Right lobe of liver (tissue), 6 donors: ENCODE measurements at regions not wholly inside any gene's neighbourhood (a gene's known extent, or its start where the extent isn't known, plus 50 kb on each side); places are given as distances from the start of the nearest gene placed in this dataset.

ENCODE experiments used
- ATAC-seq, 4 donors: fragments of 200-7000 bp; cut with Tn5 transposase; one replicate each; pipeline ENCODE4 v1.9.1; 2020; ENCODE audit warnings: mild to moderate bottlenecking in 4 of 4, moderate library complexity in 4 of 4
- DNase-seq, 3 donors: peaks; one replicate each; pipeline ENCODE4 v3.0.0-alpha.2; 2020
- H3K27ac ChIP-seq, 3 donors: fragments of 200-600 bp; one replicate each; pipeline ENCODE4 v1.8.0; 2022
- H3K27me3 ChIP-seq, 2 donors: fragments of 200-600 bp; one replicate each; pipeline ENCODE4 v1.8.0; 2022
- H3K36me3 ChIP-seq, 4 donors: fragments of 200-600 bp; sonication (generic) in 1 of 4; one replicate each; pipeline versions ENCODE4 v1.5.1 to v1.8.0; 2017 to 2022; ENCODE audit warnings: control low read depth in 1 of 4
- H3K4me1 ChIP-seq, 4 donors: fragments of 200-600 bp; sonication (generic) in 1 of 4; one replicate each; pipeline versions ENCODE4 v1.5.1 to v1.8.0; 2017 to 2022; ENCODE audit warnings: control low read depth in 1 of 4
- H3K4me3 ChIP-seq, 3 donors: fragments of 200-600 bp; one replicate each; pipeline ENCODE4 v1.8.0; 2022
- H3K9me3 ChIP-seq, 4 donors: fragments of 200-600 bp; sonication (generic) in 1 of 4; one replicate each; pipeline versions ENCODE4 v1.5.1 to v1.8.0; 2017 to 2022; ENCODE audit warnings: control low read depth in 1 of 4
- CTCF ChIP-seq, 4 donors: fragments of 200-600 bp in 3 of 4; fragments of 450-650 bp in 1 of 4; IDR thresholded peaks; one replicate each; pipeline versions ENCODE4 v1.5.1 to v1.8.0; 2016 to 2022; ENCODE audit warnings: antibody characterized with exemption in 4 of 4, mild to moderate bottlenecking in 2 of 4
- POLR2A ChIP-seq: fragments of 450-650 bp; IDR thresholded peaks from one replicate; pipeline ENCODE4 v1.6.1; 2017; ENCODE audit warnings: antibody characterized with exemption, mild to moderate bottlenecking
- WGBS: methylation state at CpG from one replicate; pipeline ENCODE4 v1.1.6; 2018; ENCODE audit warnings: low coverage, low lambda C conversion rate; ENCODE audit not compliant: insufficient coverage; ENCODE audit errors: missing lambda C conversion rate; 5-methylcytosine and 5-hydroxymethylcytosine counted together
- intact Hi-C, 2 donors: fragments of 100-400 bp; cut with DNase I; formaldehyde crosslinking; loops; one replicate each; pipeline versions ENCODE4 v1.11.2 to v1.14.1; 2022
- donor health status: DM: no; HTN: yes; CAD: no.
- donor health status: DM: no; HTN: no; CAD: no.
- donor health status: DM: no; HTN: no; CAD: no.
- donor health status: DM: no; HTN: yes; CAD: no.
- donor health status: DM: no; HTN: yes; CAD: no.

GRCh38 chr3:194286375-194287146, 64.6 kb downstream of the CPN2 start:
- Histone ChIP-seq H3K36me3 (no peaks in the 10 kb centered on the region), H3K27ac (no peak overlapping the region), H3K27me3 (no peaks in the 10 kb centered on the region), H3K4me3 (no peak overlapping the region), H3K9me3 (no peaks in the 10 kb centered on the region), H3K4me1 (no peaks in the 10 kb centered on the region)
- 84% methylated on average over 13 of the region's 22 CpGs for WGBS
- DNase-seq: no peak
- ATAC-seq: no peak
- TF ChIP-seq POLR2A (no peak), CTCF (IDR thresholded peaks at IDR 0.05) (no peak)
- intact Hi-C loops: no loop called here

GRCh38 chr3:194287374-194287773, 63.8 kb downstream of the CPN2 start:
- no peaks in the 10 kb centered on the region for H3K4me1 ChIP-seq
- no peak overlapping the region for H3K4me3 ChIP-seq
- no peak for DNase-seq
- H3K27ac ChIP-seq: no peak overlapping the region
- no peak for TF ChIP-seq POLR2A
- TF ChIP-seq CTCF (IDR thresholded peaks at IDR 0.05): no peak
- H3K27me3 ChIP-seq: no peaks in the 10 kb centered on the region
- WGBS: 78% methylated on average over 2 of the region's 3 CpGs
- intact Hi-C loops: no loop called here
- no peaks in the 10 kb centered on the region for H3K9me3 ChIP-seq
- no peaks in the 10 kb centered on the region for H3K36me3 ChIP-seq
- no peak for ATAC-seq

- Histone ChIP-seq H3K27ac (no peak overlapping the region), H3K4me1 (no peaks in the 10 kb centered on the region), H3K36me3 (no peaks in the 10 kb centered on the region), H3K4me3 (no peak overlapping the region), H3K9me3 (no peaks in the 10 kb centered on the region), H3K27me3 (no peaks in the 10 kb centered on the region)
- intact Hi-C loops: no loop called here
- 80% methylated on average over 5 of the region's 5 CpGs for WGBS
- no peak for DNase-seq
- no peak for TF ChIP-seq POLR2A
- no peak for TF ChIP-seq CTCF (IDR thresholded peaks at IDR 0.05)
- no peak for ATAC-seq
Observed at GRCh38 chr3:194287977-194288706, 63.0 kb downstream of the CPN2 start.
